PC-3 (cell line): ENCODE measurements at regions not wholly inside any gene's neighbourhood (a gene's known extent, or its start where the extent isn't known, plus 50 kb on each side); places are given as distances from the start of the nearest gene placed in this dataset.

Source experiments
- ATAC-seq: fragments of 200-7000 bp; cut with Tn5 transposase; 2 replicates; pipeline ENCODE4 v1.9.1; 2020; ENCODE audit warnings: mild to moderate bottlenecking, moderate library complexity
- BruUV-seq: library from RNA; stranded (reverse); fragments of 400-500 nt; replicated peaks from 2 replicates; lab custom pipeline; 2021; lab: Mats Ljungman, UMichigan
- CTCF ChIA-PET: fragments of 300-600 bp; sonication (Branson Sonifier 250); formaldehyde crosslinking; loops from one replicate; lab custom pipeline; 2022; ENCODE audit warnings: antibody characterized with exemption; lab: Charles Lee
- POLR2A ChIA-PET: fragments of 300-600 bp; sonication (Branson Sonifier 250); formaldehyde crosslinking; loops from one replicate; lab custom pipeline; 2022; ENCODE audit warnings: antibody characterized with exemption; ENCODE audit not compliant: unreplicated experiment; lab: Charles Lee
- DNase-seq: peaks from one replicate; pipeline ENCODE4 v3.0.0-alpha.2; 2015
- H2AFZ ChIP-seq: fragments of 300-600 bp; sonication (generic); 2 replicates; pipeline ENCODE4 v1.6.0; 2016; ENCODE audit warnings: antibody characterized with exemption, low read length
- H3F3A ChIP-seq: fragments of 300-600 bp; sonication (generic); one replicate; pipeline ENCODE4 v1.6.0; 2017; ENCODE audit warnings: antibody characterized with exemption, low read length, control low read depth, mild to moderate bottlenecking; ENCODE audit not compliant: unreplicated experiment
- H3K27ac ChIP-seq: fragments of 300-600 bp; sonication (generic); 2 replicates; pipeline ENCODE4 v1.5.1; 2016; ENCODE audit warnings: mild to moderate bottlenecking, low read length
- H3K27me3 ChIP-seq: fragments of 300-600 bp; sonication (generic); 2 replicates; pipeline ENCODE4 v1.6.1; 2016; ENCODE audit warnings: low read length, mixed read lengths
- H3K36me3 ChIP-seq: fragments of 300-600 bp; sonication (generic); 2 replicates; pipeline ENCODE4 v1.6.1; 2016; ENCODE audit warnings: low read depth, mixed run types, low read length, mixed read lengths
- H3K4me1 ChIP-seq: fragments of 300-600 bp; sonication (generic); 2 replicates; pipeline ENCODE4 v1.5.1; 2016; ENCODE audit warnings: low read length; ENCODE audit not compliant: insufficient read depth
- H3K4me2 ChIP-seq: fragments of 300-600 bp; sonication (generic); 2 replicates; pipeline ENCODE4 v1.6.0; 2016; ENCODE audit warnings: low read length
- H3K4me3 ChIP-seq: fragments of 300-600 bp; sonication (generic); 2 replicates; pipeline ENCODE4 v1.5.1; 2016; ENCODE audit warnings: mild to moderate bottlenecking, low read length, mixed read lengths
- H3K79me2 ChIP-seq: fragments of 300-600 bp; sonication (generic); 2 replicates; pipeline ENCODE4 v1.6.1; 2017; ENCODE audit warnings: low read length, mixed read lengths
- H3K9ac ChIP-seq: fragments of 300-600 bp; sonication (generic); 2 replicates; pipeline ENCODE4 v1.6.0; 2016; ENCODE audit warnings: mild to moderate bottlenecking, low read length
- H3K9me2 ChIP-seq: fragments of 300-600 bp; sonication (generic); replicated peaks from 2 replicates; pipeline ENCODE4 v1.6.1; 2016; ENCODE audit warnings: mixed run types, low read length, mixed read lengths
- H3K9me3 ChIP-seq: fragments of 300-600 bp; sonication (generic); 2 replicates; pipeline ENCODE4 v1.6.1; 2016; ENCODE audit warnings: low read length, mixed read lengths
- H4K20me1 ChIP-seq: fragments of 300-600 bp; sonication (generic); 2 replicates; pipeline ENCODE4 v1.6.1; 2016; ENCODE audit warnings: low read length, mixed read lengths
- EZH2 ChIP-seq: fragments of 300-600 bp; sonication (generic); IDR thresholded peaks from one replicate; pipeline ENCODE4 v1.6.1; 2017; ENCODE audit warnings: antibody characterized with exemption, mild to moderate bottlenecking, low read length; ENCODE audit not compliant: unreplicated experiment
- EZH2phosphoT487 ChIP-seq: fragments of 300-600 bp; sonication (generic); IDR thresholded peaks from 2 replicates; pipeline ENCODE4 v1.6.1; 2018; ENCODE audit warnings: mild to moderate bottlenecking, antibody characterized with exemption, low read length, borderline replicate concordance
- intact Hi-C: fragments of 100-400 bp; cut with micrococcal nuclease; formaldehyde crosslinking; loops from 2 replicates; pipeline ENCODE4 v1.9.0; 2023
- TF ChIP-seq, protein P1 (sequence below): fragments of 300-600 bp; sonication (generic); conservative IDR thresholded peaks from 2 replicates; pipeline ENCODE4 v1.5.1; 2017; ENCODE audit warnings: antibody characterized with exemption, low read depth, mild to moderate bottlenecking, low read length

DNA sequence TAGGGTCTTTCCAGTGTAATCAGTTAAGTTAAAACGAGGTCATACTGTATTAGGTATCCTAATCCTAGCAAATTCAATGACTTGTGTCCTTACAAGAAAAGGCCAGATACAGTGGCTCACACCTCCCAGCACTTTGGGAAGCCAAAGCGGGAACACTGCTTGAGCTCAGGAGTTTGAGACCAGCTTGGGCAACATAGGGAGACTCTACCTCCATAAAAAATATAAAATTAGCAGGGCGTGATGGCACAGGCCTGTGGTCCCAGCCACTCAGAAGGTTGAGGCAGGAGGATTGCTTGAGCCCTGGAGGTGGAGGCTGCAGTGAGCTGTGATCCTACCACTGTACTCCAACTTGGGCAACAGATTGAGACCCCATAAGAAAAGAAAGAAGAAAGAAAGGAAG is 61.1 kb downstream of the CXCL12 start:
- no peaks in the 10 kb centered on the region for H3K79me2 ChIP-seq
- POLR2A ChIA-PET: no interaction called here
- H3K9me2 ChIP-seq: no peaks in the 10 kb centered on the region
- DNase-seq (no peak), ATAC-seq (no peak)
- H3K4me2 ChIP-seq: no peak overlapping the region
- no peak overlapping the region for H2AFZ ChIP-seq
- TF ChIP-seq, protein P1, sequence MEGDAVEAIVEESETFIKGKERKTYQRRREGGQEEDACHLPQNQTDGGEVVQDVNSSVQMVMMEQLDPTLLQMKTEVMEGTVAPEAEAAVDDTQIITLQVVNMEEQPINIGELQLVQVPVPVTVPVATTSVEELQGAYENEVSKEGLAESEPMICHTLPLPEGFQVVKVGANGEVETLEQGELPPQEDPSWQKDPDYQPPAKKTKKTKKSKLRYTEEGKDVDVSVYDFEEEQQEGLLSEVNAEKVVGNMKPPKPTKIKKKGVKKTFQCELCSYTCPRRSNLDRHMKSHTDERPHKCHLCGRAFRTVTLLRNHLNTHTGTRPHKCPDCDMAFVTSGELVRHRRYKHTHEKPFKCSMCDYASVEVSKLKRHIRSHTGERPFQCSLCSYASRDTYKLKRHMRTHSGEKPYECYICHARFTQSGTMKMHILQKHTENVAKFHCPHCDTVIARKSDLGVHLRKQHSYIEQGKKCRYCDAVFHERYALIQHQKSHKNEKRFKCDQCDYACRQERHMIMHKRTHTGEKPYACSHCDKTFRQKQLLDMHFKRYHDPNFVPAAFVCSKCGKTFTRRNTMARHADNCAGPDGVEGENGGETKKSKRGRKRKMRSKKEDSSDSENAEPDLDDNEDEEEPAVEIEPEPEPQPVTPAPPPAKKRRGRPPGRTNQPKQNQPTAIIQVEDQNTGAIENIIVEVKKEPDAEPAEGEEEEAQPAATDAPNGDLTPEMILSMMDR: no peak
- TF ChIP-seq EZH2phosphoT487 (no peak), EZH2 (no peak)
- H3K27ac ChIP-seq: no peak overlapping the region
- H3F3A ChIP-seq: no peaks in the 10 kb centered on the region
- intact Hi-C loops: no loop called here
- peaks cover 11% of the 10 kb centered on the region; the same call in 1 of the 2 replicates for H3K4me1 ChIP-seq
- H4K20me1 ChIP-seq: no peaks in the 10 kb centered on the region
- no peak overlapping the region for H3K9ac ChIP-seq
- no peaks in the 10 kb centered on the region for H3K27me3 ChIP-seq
- H3K4me3 ChIP-seq: no peak overlapping the region
- no peaks in the 10 kb centered on the region for H3K36me3 ChIP-seq
- no peaks in the 10 kb centered on the region for H3K9me3 ChIP-seq
- CTCF ChIA-PET: no interaction called here
- no TSS peak for BruUV-seq

DNA sequence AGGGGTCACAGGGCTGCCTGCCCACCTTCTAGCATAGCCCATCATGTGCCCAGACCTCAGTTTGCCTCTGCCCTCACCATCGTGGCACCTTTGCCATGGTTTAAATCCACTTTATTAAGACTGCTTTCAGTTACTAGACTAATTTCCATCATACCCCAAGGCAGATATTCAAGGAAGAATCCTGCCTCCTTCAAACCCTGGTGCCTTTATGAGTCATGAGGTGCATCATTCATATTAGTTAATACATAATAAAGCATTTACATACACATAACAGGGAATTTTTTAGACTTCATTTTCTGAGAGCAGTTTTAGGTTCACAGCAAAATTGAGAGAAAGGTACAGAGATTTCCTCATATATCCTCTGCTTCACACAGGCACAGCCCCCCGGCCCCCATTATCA is 62.8 kb downstream of the CXCL12 start:
- no TSS peak for BruUV-seq

DNA sequence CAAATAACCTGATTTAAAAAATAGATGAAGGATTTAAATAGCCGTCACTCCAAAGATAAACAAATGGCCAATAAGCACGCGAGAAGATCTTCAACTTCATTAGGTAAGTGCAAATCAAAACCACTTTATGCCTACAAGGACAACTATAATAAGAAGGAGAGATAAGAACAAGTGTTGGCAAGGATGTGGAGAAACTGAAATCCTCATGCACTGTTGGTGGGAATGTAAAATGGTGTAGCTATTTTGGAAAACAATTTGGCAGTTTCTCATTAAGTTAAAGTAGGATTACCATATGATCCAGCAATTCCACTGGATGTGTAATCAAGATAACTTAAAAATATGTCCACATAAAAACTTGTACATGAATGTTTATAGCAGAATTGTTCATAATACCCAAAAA is 64.1 kb downstream of the CXCL12 start:
- no peaks in the 10 kb centered on the region for H3K9me2 ChIP-seq
- H4K20me1 ChIP-seq: no peaks in the 10 kb centered on the region
- intact Hi-C loops: no loop called here
- DNase-seq (no peak), ATAC-seq (no peak)
- no peaks in the 10 kb centered on the region for H3K9me3 ChIP-seq
- no peak overlapping the region for H3K27ac ChIP-seq
- H3K4me1 ChIP-seq: peaks cover 11% of the 10 kb centered on the region; the same call in 1 of the 2 replicates
- no peak overlapping the region for H3K9ac ChIP-seq
- TF ChIP-seq EZH2: no peak
- no peak for TF ChIP-seq EZH2phosphoT487
- TF ChIP-seq, protein P1: no peak
- no peaks in the 10 kb centered on the region for H3F3A ChIP-seq
- H3K36me3 ChIP-seq: no peaks in the 10 kb centered on the region
- H3K4me2 ChIP-seq: no peak overlapping the region
- H3K4me3 ChIP-seq: no peak overlapping the region
- BruUV-seq: no TSS peak
- H3K27me3 ChIP-seq: no peaks in the 10 kb centered on the region
- no peak overlapping the region for H2AFZ ChIP-seq
- CTCF ChIA-PET: no interaction called here
- no peaks in the 10 kb centered on the region for H3K79me2 ChIP-seq
- POLR2A ChIA-PET: no interaction called here

More for the DNA sequence above, 62.8 kb downstream of the CXCL12 start:
- H3K4me2 ChIP-seq: no peak overlapping the region
- no peaks in the 10 kb centered on the region for H3K9me2 ChIP-seq
- H3K27me3 ChIP-seq: no peaks in the 10 kb centered on the region
- H4K20me1 ChIP-seq: no peaks in the 10 kb centered on the region
- H3K36me3 ChIP-seq: no peaks in the 10 kb centered on the region
- ChIA-PET CTCF (no interaction called here), POLR2A (no interaction called here)
- no peak for DNase-seq
- no peak overlapping the region for H3K9ac ChIP-seq
- H3K79me2 ChIP-seq: no peaks in the 10 kb centered on the region
- no peak overlapping the region for H3K27ac ChIP-seq
- TF ChIP-seq EZH2 (no peak), EZH2phosphoT487 (no peak)
- TF ChIP-seq, protein P1: no peak
- no peak overlapping the region for H2AFZ ChIP-seq
- no peak overlapping the region for H3K4me3 ChIP-seq
- peaks cover 11% of the 10 kb centered on the region; the same call in 1 of the 2 replicates for H3K4me1 ChIP-seq
- intact Hi-C loops: no loop called here
- no peaks in the 10 kb centered on the region for H3K9me3 ChIP-seq
- ATAC-seq: no peak
- H3F3A ChIP-seq: no peaks in the 10 kb centered on the region
